H9 (cell line): ENCODE measurements at regions not wholly inside any gene's neighbourhood (a gene's known extent, or its start where the extent isn't known, plus 50 kb on each side); places are given as distances from the start of the nearest gene placed in this dataset.

Experiments
- DNase-seq: peaks from one replicate; pipeline ENCODE4 v3.0.0-alpha.2; 2017
- H2AFZ ChIP-seq: one replicate; pipeline ENCODE4 v1.6.1; 2013; ENCODE audit warnings: mild to moderate bottlenecking, low read length, control low read depth, moderate library complexity
- H2AK5ac ChIP-seq: 2 replicates; pipeline ENCODE4 v1.6.1; 2013; ENCODE audit warnings: low read length, control low read depth, mixed read lengths; ENCODE audit not compliant: insufficient read length
- H2BK120ac ChIP-seq: one replicate; pipeline ENCODE4 v1.6.1; 2013; ENCODE audit warnings: low read depth, mild to moderate bottlenecking, low read length, control low read depth, inconsistent platforms; ENCODE audit not compliant: poor library complexity, severe bottlenecking
- H2BK12ac ChIP-seq: 2 replicates; pipeline ENCODE4 v1.6.1; 2013; ENCODE audit warnings: low read length, control low read depth, mixed read lengths, low read depth; ENCODE audit not compliant: insufficient read length
- H2BK15ac ChIP-seq: 2 replicates; pipeline ENCODE4 v1.6.1; 2013; ENCODE audit warnings: low read depth, low read length, control low read depth
- H2BK20ac ChIP-seq: one replicate; pipeline ENCODE4 v1.6.1; 2013; ENCODE audit warnings: low read depth, mild to moderate bottlenecking, low read length, control low read depth, inconsistent platforms; ENCODE audit not compliant: poor library complexity, severe bottlenecking
- H2BK5ac ChIP-seq: 2 replicates; pipeline ENCODE4 v1.6.1; 2013; ENCODE audit warnings: low read length, control low read depth, mixed read lengths; ENCODE audit not compliant: insufficient read length
- H3K14ac ChIP-seq: 2 replicates; pipeline ENCODE4 v1.6.1; 2013; ENCODE audit warnings: low read length, control low read depth; ENCODE audit not compliant: insufficient read depth
- H3K18ac ChIP-seq: 2 replicates; pipeline ENCODE4 v1.6.1; 2013; ENCODE audit warnings: low read depth, mild to moderate bottlenecking, mixed read lengths, low read length, control low read depth; ENCODE audit not compliant: insufficient read length
- H3K23ac ChIP-seq: 2 replicates; pipeline ENCODE4 v1.6.1; 2013; ENCODE audit warnings: low read length, control low read depth, mixed read lengths, low read depth; ENCODE audit not compliant: insufficient read length
- H3K23me2 ChIP-seq: 2 replicates; pipeline ENCODE4 v1.6.1; 2013; ENCODE audit warnings: low read depth, mild to moderate bottlenecking, mixed read lengths, low read length, control low read depth; ENCODE audit not compliant: insufficient read length, poor library complexity, severe bottlenecking
- H3K27ac ChIP-seq: 2 replicates; pipeline ENCODE4 v1.5.1; 2013; ENCODE audit warnings: low read length, control low read depth, mixed read lengths, low read depth; ENCODE audit not compliant: insufficient read length
- H3K27me3 ChIP-seq: 2 replicates; pipeline ENCODE4 v1.6.1; 2013; ENCODE audit warnings: low read length, control low read depth, inconsistent platforms; ENCODE audit not compliant: insufficient read depth
- H3K4ac ChIP-seq: 2 replicates; pipeline ENCODE4 v1.6.1; 2013; ENCODE audit warnings: low read depth, mild to moderate bottlenecking, control low read depth, inconsistent platforms, low read length, moderate library complexity
- H3K4me1 ChIP-seq: 2 replicates; pipeline ENCODE4 v1.6.1; 2013; ENCODE audit warnings: low read length, control low read depth, inconsistent platforms; ENCODE audit not compliant: insufficient read depth
- H3K4me2 ChIP-seq: 2 replicates; pipeline ENCODE4 v1.6.1; 2013; ENCODE audit warnings: low read length, control low read depth, mixed read lengths; ENCODE audit not compliant: insufficient read length, insufficient read depth
- H3K56ac ChIP-seq: 2 replicates; pipeline ENCODE4 v1.6.1; 2013; ENCODE audit warnings: low read depth, mild to moderate bottlenecking, mixed read lengths, low read length, control low read depth; ENCODE audit not compliant: insufficient read length
- H3K79me1 ChIP-seq: 2 replicates; pipeline ENCODE4 v1.6.1; 2013; ENCODE audit warnings: low read depth, mild to moderate bottlenecking, moderate library complexity, low read length, control low read depth, inconsistent platforms; ENCODE audit not compliant: insufficient read depth, poor library complexity, severe bottlenecking
- H3K79me2 ChIP-seq: 2 replicates; pipeline ENCODE4 v1.6.1; 2013; ENCODE audit warnings: low read length, control low read depth, inconsistent platforms; ENCODE audit not compliant: insufficient read depth
- H3K9ac ChIP-seq: 2 replicates; pipeline ENCODE4 v1.6.1; 2013; ENCODE audit warnings: low read length, control low read depth, mixed read lengths; ENCODE audit not compliant: insufficient read length; ENCODE audit errors: extremely low read depth
- H3K9me3 ChIP-seq: one replicate; pipeline ENCODE4 v1.6.1; 2013; ENCODE audit warnings: low read depth, low read length, inconsistent platforms; ENCODE audit not compliant: control insufficient read depth
- H3T11ph ChIP-seq: one replicate; pipeline ENCODE4 v1.6.1; 2013; ENCODE audit warnings: mild to moderate bottlenecking, low read length, control low read depth, inconsistent platforms
- H4K20me1 ChIP-seq: one replicate; pipeline ENCODE4 v1.6.1; 2013; ENCODE audit not compliant: control insufficient read depth, insufficient read length, insufficient read depth
- H4K5ac ChIP-seq: 2 replicates; pipeline ENCODE4 v1.6.1; 2013; ENCODE audit warnings: low read depth, mild to moderate bottlenecking, mixed read lengths, low read length, control low read depth; ENCODE audit not compliant: insufficient read length
- H4K8ac ChIP-seq: replicated peaks from 2 replicates; pipeline ENCODE4 v1.6.1; 2013; ENCODE audit warnings: low read length, control low read depth, mixed read lengths, low read depth; ENCODE audit not compliant: insufficient read length
- H4K91ac ChIP-seq: 2 replicates; pipeline ENCODE4 v1.6.1; 2013; ENCODE audit warnings: low read depth, mild to moderate bottlenecking, moderate library complexity, mixed read lengths, low read length, control low read depth; ENCODE audit not compliant: insufficient read length
- H3K27ac Mint-ChIP-seq, 3 experiments: 2 replicates in 2 of 3; 3 replicates in 1 of 3; pipeline ENCODE4 v1.8.0; 2020 to 2021; ENCODE audit warnings: mixed read lengths in 3 of 3, mild to moderate bottlenecking in 1 of 3, moderate library complexity in 1 of 3
- H3K27me3 Mint-ChIP-seq: 2 replicates; pipeline ENCODE4 v1.8.0; 2021; ENCODE audit warnings: low read depth, mild to moderate bottlenecking, moderate library complexity, mixed read lengths
- H3K36me3 Mint-ChIP-seq, 3 experiments: 2 replicates in 2 of 3; 3 replicates in 1 of 3; pipeline ENCODE4 v1.8.0; 2020 to 2021; ENCODE audit warnings: low read depth in 3 of 3, mixed read lengths in 3 of 3; ENCODE audit not compliant: insufficient read depth in 1 of 3
- H3K4me1 Mint-ChIP-seq, 2 experiments: 2 replicates each; pipeline ENCODE4 v1.8.0; 2020; ENCODE audit warnings: mixed read lengths in 2 of 2
- H3K4me3 Mint-ChIP-seq, 2 experiments: 2 replicates in 1 of 2; 3 replicates in 1 of 2; pipeline ENCODE4 v1.8.0; 2020 to 2021; ENCODE audit warnings: mild to moderate bottlenecking in 2 of 2, mixed read lengths in 2 of 2, moderate library complexity in 1 of 2
- H3K9me3 Mint-ChIP-seq, 2 experiments: 2 replicates in 1 of 2; 3 replicates in 1 of 2; pipeline ENCODE4 v1.8.0; 2020; ENCODE audit warnings: mild to moderate bottlenecking in 2 of 2, mixed read lengths in 2 of 2, moderate library complexity in 1 of 2
- WGBS: extraction: QIAGEN DNeasy Blood & Tissue Kit; methylation state at CpG from one replicate; pipeline ENCODE4 v1.1.7; 2013; ENCODE audit warnings: missing lambda C conversion rate, low lambda C conversion rate, mixed read lengths; ENCODE audit not compliant: insufficient read length; ENCODE audit errors: extremely low coverage; 5-methylcytosine and 5-hydroxymethylcytosine counted together
- TF ChIP-seq, protein P1 (sequence below): fragments of 200-600 bp; sonication (generic); conservative IDR thresholded peaks from 3 replicates; pipeline ENCODE4 v1.8.0; 2021; ENCODE audit warnings: antibody characterized with exemption, mild to moderate bottlenecking

DNA sequence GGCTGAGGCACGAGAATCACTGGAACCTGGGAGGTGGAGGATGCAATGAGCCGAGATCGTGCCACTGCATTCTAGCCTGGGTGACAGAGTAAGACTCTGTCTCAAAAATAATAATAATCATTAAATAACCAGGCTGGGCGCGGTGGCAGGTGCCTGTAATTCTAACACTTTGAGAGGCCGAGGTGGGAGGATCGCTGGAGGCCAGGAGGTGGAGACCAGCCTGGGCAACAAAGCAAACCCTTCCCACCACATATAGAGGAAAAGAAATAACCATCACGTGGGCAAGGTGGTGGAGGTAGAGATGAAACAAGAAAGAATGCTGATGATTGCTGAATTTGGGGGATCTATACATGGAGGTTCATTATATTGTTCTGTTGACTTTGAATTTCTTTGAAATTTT lies 63.4 kb upstream of the PIM1 start:
- H3K36me3 Mint-ChIP-seq, result peaks cover 0 to 5% (median 0%) of the 10 kb centered on the region in 3 experiments; a peak in 5 of 7 replicates
- no peak overlapping the region for H3K27ac ChIP-seq
- H4K8ac ChIP-seq, result no peak overlapping the region
- H3K79me2 ChIP-seq, result no peaks in the 10 kb centered on the region
- H4K91ac ChIP-seq, result no peak overlapping the region
- H2BK5ac ChIP-seq, result no peak overlapping the region
- no peak for DNase-seq
- no peak overlapping the region for H3K23ac ChIP-seq
- no peak overlapping the region for H2AFZ ChIP-seq
- H3K4me1 ChIP-seq, result peaks cover 11% of the 10 kb centered on the region
- WGBS, result no CpG with 5 or more reads among the region's 8 CpGs
- no peaks in the 10 kb centered on the region for H3K9me3 Mint-ChIP-seq
- no peak overlapping the region for H2BK120ac ChIP-seq
- H2AK5ac ChIP-seq, result no peak overlapping the region
- H2BK12ac ChIP-seq, result no peak overlapping the region
- no peak overlapping the region for H2BK15ac ChIP-seq
- no peaks in the 10 kb centered on the region for H4K20me1 ChIP-seq
- no peak overlapping the region for H3K4ac ChIP-seq
- TF ChIP-seq, protein P1, sequence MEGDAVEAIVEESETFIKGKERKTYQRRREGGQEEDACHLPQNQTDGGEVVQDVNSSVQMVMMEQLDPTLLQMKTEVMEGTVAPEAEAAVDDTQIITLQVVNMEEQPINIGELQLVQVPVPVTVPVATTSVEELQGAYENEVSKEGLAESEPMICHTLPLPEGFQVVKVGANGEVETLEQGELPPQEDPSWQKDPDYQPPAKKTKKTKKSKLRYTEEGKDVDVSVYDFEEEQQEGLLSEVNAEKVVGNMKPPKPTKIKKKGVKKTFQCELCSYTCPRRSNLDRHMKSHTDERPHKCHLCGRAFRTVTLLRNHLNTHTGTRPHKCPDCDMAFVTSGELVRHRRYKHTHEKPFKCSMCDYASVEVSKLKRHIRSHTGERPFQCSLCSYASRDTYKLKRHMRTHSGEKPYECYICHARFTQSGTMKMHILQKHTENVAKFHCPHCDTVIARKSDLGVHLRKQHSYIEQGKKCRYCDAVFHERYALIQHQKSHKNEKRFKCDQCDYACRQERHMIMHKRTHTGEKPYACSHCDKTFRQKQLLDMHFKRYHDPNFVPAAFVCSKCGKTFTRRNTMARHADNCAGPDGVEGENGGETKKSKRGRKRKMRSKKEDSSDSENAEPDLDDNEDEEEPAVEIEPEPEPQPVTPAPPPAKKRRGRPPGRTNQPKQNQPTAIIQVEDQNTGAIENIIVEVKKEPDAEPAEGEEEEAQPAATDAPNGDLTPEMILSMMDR, result no peak
- H3K23me2 ChIP-seq, result peaks cover 4% of the 10 kb centered on the region
- H3K79me1 ChIP-seq, result no peaks in the 10 kb centered on the region
- H3K4me3 Mint-ChIP-seq, result no peak overlapping the region
- H3K4me2 ChIP-seq, result no peak overlapping the region
- H3K9ac ChIP-seq, result no peak overlapping the region
- no peaks in the 10 kb centered on the region for H3K27me3 Mint-ChIP-seq
- peaks cover 48 to 49% of the 10 kb centered on the region in 2 experiments for H3K4me1 Mint-ChIP-seq
- no peak overlapping the region for H3K14ac ChIP-seq
- H4K5ac ChIP-seq, result no peak overlapping the region
- H3K56ac ChIP-seq, result no peak overlapping the region
- H3K27me3 ChIP-seq, result no peaks in the 10 kb centered on the region
- H2BK20ac ChIP-seq, result no peak overlapping the region
- H3T11ph ChIP-seq, result no peak overlapping the region
- H3K18ac ChIP-seq, result no peak overlapping the region
- H3K9me3 ChIP-seq, result no peaks in the 10 kb centered on the region
- H3K27ac Mint-ChIP-seq, result peak overlapping the region in 1 of 3 experiments; percentile 10; a peak in 1 of 7 replicates
